ENCODE measurements at regions not wholly inside any gene's neighbourhood (a gene's known extent, or its start where the extent isn't known, plus 50 kb on each side); places are given as distances from the start of the nearest gene placed in this dataset.

DNA sequence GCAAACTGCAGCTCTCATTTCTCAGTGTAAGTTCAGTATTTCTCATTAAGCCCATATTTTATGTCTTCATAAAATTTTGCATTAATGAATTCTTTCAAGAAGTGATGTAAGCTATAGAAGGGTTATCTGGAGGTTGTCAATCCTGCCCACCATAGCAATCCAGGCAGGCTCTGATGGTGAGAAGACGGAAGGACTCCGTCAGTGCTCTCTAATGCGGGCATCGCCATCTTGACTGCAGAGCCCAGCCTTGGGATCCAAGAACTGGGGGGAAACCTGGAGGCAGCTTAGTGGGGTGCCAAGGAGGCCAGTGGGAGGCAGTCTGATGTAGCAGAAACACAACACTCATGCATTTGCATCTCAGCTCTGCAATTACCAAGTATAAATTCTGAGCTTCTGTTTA is 707.4 kb upstream of the NRP1 start:
- TF ChIP-seq EP300 (IDR thresholded peaks at IDR 0.05) = no peak
- TF ChIP-seq POLR2AphosphoS5 (IDR thresholded peaks at IDR 0.05) = no peak
- TF ChIP-seq CTCF (IDR thresholded peaks at IDR 0.05) = no peak
- TF ChIP-seq POLR2A (IDR thresholded peaks at IDR 0.05) = no peak

Measured in stomach (tissue), 4 donors.